ENCODE measurements at regions not wholly inside any gene's neighbourhood (a gene's known extent, or its start where the extent isn't known, plus 50 kb on each side); places are given as distances from the start of the nearest gene placed in this dataset.

- no peaks in the 10 kb centered on the region for H3K4me1 ChIP-seq (ENCODE audit: control insufficient read depth, insufficient read depth, low read length)
- no peak overlapping the region for H3K27ac ChIP-seq (ENCODE audit: low read length)
- H3K36me3 ChIP-seq (ENCODE audit: control insufficient read depth, insufficient read depth, low read length): no peaks in the 10 kb centered on the region
- H3K27me3 ChIP-seq (ENCODE audit: control insufficient read depth, insufficient read depth, low read length): no peaks in the 10 kb centered on the region
- no CpG with 5 or more reads among the region's 1 CpG for WGBS (ENCODE audit: insufficient coverage, low lambda C conversion rate)
- no peaks in the 10 kb centered on the region for H3K9me3 ChIP-seq (ENCODE audit: control insufficient read depth, low read depth, low read length)
- no peak overlapping the region for H3K4me3 ChIP-seq (ENCODE audit: low read length)
- DNase-seq: no peak
Measured at GRCh38 chr1:95426772-95427171, 192.8 kb downstream of the RWDD3 start.

GRCh38 chr1:95427525-95427924 lies 193.5 kb downstream of the RWDD3 start:
- H3K36me3 ChIP-seq (ENCODE audit: control insufficient read depth, insufficient read depth, low read length): no peaks in the 10 kb centered on the region

GRCh38 chr1:95431235-95431634 lies 197.2 kb downstream of the RWDD3 start:
- no CpG with 5 or more reads among the region's 2 CpGs for WGBS (ENCODE audit: insufficient coverage, low lambda C conversion rate)
- H3K4me3 ChIP-seq (ENCODE audit: low read length): no peak overlapping the region
- H3K9me3 ChIP-seq (ENCODE audit: control insufficient read depth, low read depth, low read length): no peaks in the 10 kb centered on the region
- no peaks in the 10 kb centered on the region for H3K4me1 ChIP-seq (ENCODE audit: control insufficient read depth, insufficient read depth, low read length)
- no peaks in the 10 kb centered on the region for H3K27me3 ChIP-seq (ENCODE audit: control insufficient read depth, insufficient read depth, low read length)
- no peaks in the 10 kb centered on the region for H3K36me3 ChIP-seq (ENCODE audit: control insufficient read depth, insufficient read depth, low read length)
- no peak overlapping the region for H3K27ac ChIP-seq (ENCODE audit: low read length)
- no peak for DNase-seq

More at GRCh38 chr1:95427525-95427924, 193.5 kb downstream of the RWDD3 start:
- Histone ChIP-seq H3K4me1 (ENCODE audit: control insufficient read depth, insufficient read depth, low read length) (no peaks in the 10 kb centered on the region), H3K9me3 (ENCODE audit: control insufficient read depth, low read depth, low read length) (no peaks in the 10 kb centered on the region), H3K27me3 (ENCODE audit: control insufficient read depth, insufficient read depth, low read length) (no peaks in the 10 kb centered on the region), H3K4me3 (ENCODE audit: low read length) (no peak overlapping the region), H3K27ac (ENCODE audit: low read length) (no peak overlapping the region)
- no peak for DNase-seq

- DNase-seq: no peak
- WGBS (ENCODE audit: insufficient coverage, low lambda C conversion rate): 100% methylated on average over 2 of the region's 3 CpGs
- H3K4me1 ChIP-seq (ENCODE audit: control insufficient read depth, insufficient read depth, low read length): no peaks in the 10 kb centered on the region
- no peaks in the 10 kb centered on the region for H3K27me3 ChIP-seq (ENCODE audit: control insufficient read depth, insufficient read depth, low read length)
- H3K4me3 ChIP-seq (ENCODE audit: low read length): no peak overlapping the region
- H3K36me3 ChIP-seq (ENCODE audit: control insufficient read depth, insufficient read depth, low read length): no peaks in the 10 kb centered on the region
- H3K27ac ChIP-seq (ENCODE audit: low read length): no peak overlapping the region
- H3K9me3 ChIP-seq (ENCODE audit: control insufficient read depth, low read depth, low read length): no peaks in the 10 kb centered on the region
Measured at GRCh38 chr1:95435611-95436010, 201.6 kb downstream of the RWDD3 start.

GRCh38 chr1:95437011-95437410 lies 203.0 kb downstream of the RWDD3 start:
- no peak for DNase-seq
- Histone ChIP-seq H3K36me3 (ENCODE audit: control insufficient read depth, insufficient read depth, low read length) (no peaks in the 10 kb centered on the region), H3K4me3 (ENCODE audit: low read length) (no peak overlapping the region), H3K4me1 (ENCODE audit: control insufficient read depth, insufficient read depth, low read length) (no peaks in the 10 kb centered on the region), H3K9me3 (ENCODE audit: control insufficient read depth, low read depth, low read length) (no peaks in the 10 kb centered on the region), H3K27me3 (ENCODE audit: control insufficient read depth, insufficient read depth, low read length) (no peaks in the 10 kb centered on the region), H3K27ac (ENCODE audit: low read length) (no peak overlapping the region)
- 0% methylated on average over 1 of the region's 3 CpGs for WGBS (ENCODE audit: insufficient coverage, low lambda C conversion rate)

DNA sequence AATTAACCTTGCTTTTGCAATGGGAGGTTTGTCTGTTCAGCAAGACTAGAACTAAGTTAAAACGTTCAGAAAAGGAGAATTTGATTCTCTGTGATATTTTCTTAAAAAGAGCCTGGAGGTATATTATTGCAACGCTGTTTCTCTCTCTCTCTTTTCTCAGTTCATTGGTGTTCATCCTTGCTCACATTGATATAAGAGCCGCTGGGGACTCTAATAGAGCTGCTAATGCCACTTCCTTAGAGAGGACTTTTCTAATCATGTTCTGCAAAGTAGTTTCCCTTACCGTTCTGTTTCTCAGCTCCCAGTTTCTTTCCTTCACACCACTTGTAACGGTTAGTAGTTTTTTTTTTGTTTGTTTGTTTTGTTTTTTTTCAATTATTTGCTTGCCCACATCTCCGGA lies 203.8 kb downstream of the RWDD3 start:
- H3K9me3 ChIP-seq (ENCODE audit: control insufficient read depth, low read depth, low read length): no peaks in the 10 kb centered on the region
- 37% methylated on average over 3 of the region's 6 CpGs for WGBS (ENCODE audit: insufficient coverage, low lambda C conversion rate)
- no peaks in the 10 kb centered on the region for H3K27me3 ChIP-seq (ENCODE audit: control insufficient read depth, insufficient read depth, low read length)
- no peaks in the 10 kb centered on the region for H3K4me1 ChIP-seq (ENCODE audit: control insufficient read depth, insufficient read depth, low read length)
- H3K4me3 ChIP-seq (ENCODE audit: low read length): no peak overlapping the region
- H3K27ac ChIP-seq (ENCODE audit: low read length): no peak overlapping the region
- no peak for DNase-seq
- no peaks in the 10 kb centered on the region for H3K36me3 ChIP-seq (ENCODE audit: control insufficient read depth, insufficient read depth, low read length)

GRCh38 chr1:95438218-95438948 lies 204.4 kb downstream of the RWDD3 start:
- WGBS (ENCODE audit: insufficient coverage, low lambda C conversion rate): 33% methylated on average over 1 of the region's 4 CpGs
- Histone ChIP-seq H3K27me3 (ENCODE audit: control insufficient read depth, insufficient read depth, low read length) (no peaks in the 10 kb centered on the region), H3K4me1 (ENCODE audit: control insufficient read depth, insufficient read depth, low read length) (no peaks in the 10 kb centered on the region), H3K27ac (ENCODE audit: low read length) (no peak overlapping the region), H3K36me3 (ENCODE audit: control insufficient read depth, insufficient read depth, low read length) (no peaks in the 10 kb centered on the region), H3K4me3 (ENCODE audit: low read length) (no peak overlapping the region), H3K9me3 (ENCODE audit: control insufficient read depth, low read depth, low read length) (no peaks in the 10 kb centered on the region)
- no peak for DNase-seq

DNA sequence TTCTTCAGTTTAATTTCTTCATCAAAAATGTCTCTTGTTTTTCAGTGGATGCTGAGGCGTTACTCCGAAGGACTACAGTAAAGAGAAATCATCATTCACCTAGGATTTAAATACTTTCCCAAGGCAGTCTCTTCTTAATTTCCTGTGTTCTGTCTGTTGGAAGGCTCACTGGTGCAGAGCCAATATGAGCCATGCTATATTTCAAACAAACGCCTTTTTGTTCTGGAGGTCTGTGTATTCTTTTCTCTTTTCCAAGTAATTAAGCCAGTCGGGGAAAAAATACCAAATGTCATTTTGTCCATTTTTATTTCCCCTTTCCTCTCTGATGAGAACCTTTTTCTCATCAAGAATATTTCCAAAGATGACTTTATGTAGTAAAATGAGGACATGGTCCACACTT lies 206.5 kb downstream of the RWDD3 start:
- no peaks in the 10 kb centered on the region for H3K4me1 ChIP-seq (ENCODE audit: control insufficient read depth, insufficient read depth, low read length)
- WGBS (ENCODE audit: insufficient coverage, low lambda C conversion rate): 86% methylated on average over 1 of the region's 4 CpGs
- DNase-seq: no peak
- no peaks in the 10 kb centered on the region for H3K9me3 ChIP-seq (ENCODE audit: control insufficient read depth, low read depth, low read length)
- H3K27ac ChIP-seq (ENCODE audit: low read length): no peak overlapping the region
- no peak overlapping the region for H3K4me3 ChIP-seq (ENCODE audit: low read length)
- H3K36me3 ChIP-seq (ENCODE audit: control insufficient read depth, insufficient read depth, low read length): no peaks in the 10 kb centered on the region
- H3K27me3 ChIP-seq (ENCODE audit: control insufficient read depth, insufficient read depth, low read length): no peaks in the 10 kb centered on the region

GRCh38 chr1:95449516-95449915 lies 215.5 kb downstream of the RWDD3 start:
- Histone ChIP-seq H3K4me3 (ENCODE audit: low read length) (no peak overlapping the region), H3K27ac (ENCODE audit: low read length) (no peak overlapping the region), H3K9me3 (ENCODE audit: control insufficient read depth, low read depth, low read length) (no peaks in the 10 kb centered on the region), H3K36me3 (ENCODE audit: control insufficient read depth, insufficient read depth, low read length) (no peaks in the 10 kb centered on the region), H3K4me1 (ENCODE audit: control insufficient read depth, insufficient read depth, low read length) (no peaks in the 10 kb centered on the region), H3K27me3 (ENCODE audit: control insufficient read depth, insufficient read depth, low read length) (no peaks in the 10 kb centered on the region)
- no CpG with 5 or more reads among the region's 3 CpGs for WGBS (ENCODE audit: insufficient coverage, low lambda C conversion rate)
- no peak for DNase-seq

DNA sequence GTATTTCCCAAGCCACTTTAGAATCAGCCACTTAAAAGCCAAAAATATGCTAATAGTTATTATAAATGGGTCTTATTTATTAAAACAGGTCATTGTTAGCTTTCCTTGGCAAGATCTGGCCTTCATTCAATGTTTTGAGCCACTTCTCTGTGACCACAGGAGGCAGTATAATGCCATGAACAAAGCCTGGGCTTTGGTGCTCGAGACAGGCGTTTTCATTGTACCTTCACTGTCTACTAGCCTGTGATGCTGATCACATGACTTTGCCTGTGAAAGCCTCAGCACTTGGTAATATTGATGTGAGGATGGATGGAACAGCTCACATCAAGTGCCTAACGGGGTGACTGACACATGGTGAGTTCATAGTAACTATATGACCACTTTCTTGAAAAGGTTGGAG lies 217.0 kb downstream of the RWDD3 start:
- no peak for DNase-seq
- Histone ChIP-seq H3K27ac (ENCODE audit: low read length) (no peak overlapping the region), H3K36me3 (ENCODE audit: control insufficient read depth, insufficient read depth, low read length) (no peaks in the 10 kb centered on the region), H3K9me3 (ENCODE audit: control insufficient read depth, low read depth, low read length) (no peaks in the 10 kb centered on the region), H3K27me3 (ENCODE audit: control insufficient read depth, insufficient read depth, low read length) (no peaks in the 10 kb centered on the region), H3K4me3 (ENCODE audit: low read length) (no peak overlapping the region), H3K4me1 (ENCODE audit: control insufficient read depth, insufficient read depth, low read length) (no peaks in the 10 kb centered on the region)
- WGBS (ENCODE audit: insufficient coverage, low lambda C conversion rate): no CpG with 5 or more reads among the region's 3 CpGs

DNA sequence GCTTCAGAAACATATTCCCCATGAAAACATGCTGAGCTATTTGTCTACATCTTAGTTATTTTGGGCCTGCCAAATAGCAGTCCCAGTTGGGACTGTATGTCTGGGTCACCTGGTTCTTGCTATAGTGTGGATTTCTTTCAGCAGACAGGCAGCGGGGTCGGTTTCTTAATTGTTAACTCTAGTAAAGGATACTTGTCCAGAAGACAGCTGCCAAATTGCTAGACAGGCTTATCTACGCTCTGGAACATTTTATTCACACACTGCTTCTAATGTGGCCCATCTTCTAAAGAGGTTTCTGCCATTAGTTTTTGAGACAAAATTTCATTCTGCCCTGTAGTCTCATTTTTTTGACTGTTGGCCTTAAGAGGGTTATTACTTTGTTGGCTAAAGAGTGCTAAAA lies 217.9 kb downstream of the RWDD3 start:
- Histone ChIP-seq H3K27ac (ENCODE audit: low read length) (no peak overlapping the region), H3K9me3 (ENCODE audit: control insufficient read depth, low read depth, low read length) (no peaks in the 10 kb centered on the region), H3K4me1 (ENCODE audit: control insufficient read depth, insufficient read depth, low read length) (no peaks in the 10 kb centered on the region), H3K27me3 (ENCODE audit: control insufficient read depth, insufficient read depth, low read length) (no peaks in the 10 kb centered on the region), H3K36me3 (ENCODE audit: control insufficient read depth, insufficient read depth, low read length) (no peaks in the 10 kb centered on the region), H3K4me3 (ENCODE audit: low read length) (no peak overlapping the region)
- no CpG with 5 or more reads among the region's 3 CpGs for WGBS (ENCODE audit: insufficient coverage, low lambda C conversion rate)
- DNase-seq: no peak
